NB4 (cell line): ENCODE measurements at regions not wholly inside any gene's neighbourhood (a gene's known extent, or its start where the extent isn't known, plus 50 kb on each side); places are given as distances from the start of the nearest gene placed in this dataset.

Experiments used
- CTCF ChIP-seq: IDR thresholded peaks from one replicate; pipeline ENCODE4 v1.5.1; 2012; ENCODE audit warnings: low read depth, low read length
- MAX ChIP-seq: IDR thresholded peaks from 2 replicates; pipeline ENCODE4 v1.6.1; 2011; ENCODE audit warnings: low read depth, low read length
- MYC ChIP-seq: IDR thresholded peaks from 2 replicates; pipeline ENCODE4 v1.6.1; 2011; ENCODE audit warnings: low read depth, low read length
- POLR2A ChIP-seq: IDR thresholded peaks from 2 replicates; pipeline ENCODE4 v1.6.1; 2011; ENCODE audit warnings: mild to moderate bottlenecking; ENCODE audit not compliant: insufficient read length; ENCODE audit errors: extremely low read depth

GRCh38 chr2:198697218-198697617, 760.5 kb downstream of the SATB2 start:
- TF ChIP-seq CTCF: no peak
- no peak for TF ChIP-seq MAX
- no peak for TF ChIP-seq MYC
- no peak for TF ChIP-seq POLR2A
